ENCODE measurements at regions not wholly inside any gene's neighbourhood (a gene's known extent, or its start where the extent isn't known, plus 50 kb on each side); places are given as distances from the start of the nearest gene placed in this dataset.
"Not testable (repeated sequence)": the region's sequence is repeated elsewhere in the genome, so short reads cannot be mapped to it uniquely, and the experiment has no call there.

DNA sequence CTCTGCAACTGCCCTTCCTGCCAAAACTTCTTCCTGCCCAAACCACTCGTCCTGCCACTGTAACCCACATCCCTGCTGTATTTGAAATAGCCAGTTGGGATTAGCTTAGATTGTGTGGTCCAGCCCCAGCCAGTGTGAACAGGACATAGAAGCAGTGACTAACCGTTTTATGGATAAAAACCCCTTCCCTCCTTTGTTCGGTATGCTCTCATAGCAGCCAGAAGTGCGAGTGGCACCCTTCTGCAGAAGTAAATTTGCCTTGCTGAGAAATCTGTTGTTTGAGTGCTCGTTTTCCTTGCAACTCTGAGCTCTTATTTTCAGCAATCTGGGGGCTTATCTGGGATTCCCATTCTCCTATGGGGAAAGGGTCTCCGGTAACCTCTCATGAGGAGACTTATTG, 470.0 kb downstream of the PRDM9 start:
- DNase-seq (ENCODE audit: low spot score): no peak
- no peak for FAIRE-seq

DNA sequence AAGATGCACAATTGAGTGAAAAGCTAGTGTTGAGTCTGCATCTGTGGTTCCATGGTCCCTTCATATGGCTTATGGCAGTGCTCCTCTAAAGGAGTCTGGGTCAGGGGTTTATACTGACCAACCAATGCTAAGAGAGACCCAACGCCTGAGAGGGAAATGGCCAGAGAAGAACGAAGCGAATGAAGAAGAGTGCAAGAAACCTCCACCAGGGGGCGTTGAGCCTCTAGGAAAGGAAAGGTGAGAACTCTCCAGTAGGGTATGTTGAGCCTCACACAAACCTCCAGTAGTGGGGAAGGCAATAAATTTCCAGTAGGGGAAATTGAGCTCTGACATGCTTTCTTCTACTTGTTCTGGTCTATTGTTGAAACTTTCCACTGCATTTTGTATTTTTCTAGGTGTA, 470.6 kb downstream of the PRDM9 start:
- no peak for DNase-seq (ENCODE audit: low spot score)
- no peak for FAIRE-seq

DNA sequence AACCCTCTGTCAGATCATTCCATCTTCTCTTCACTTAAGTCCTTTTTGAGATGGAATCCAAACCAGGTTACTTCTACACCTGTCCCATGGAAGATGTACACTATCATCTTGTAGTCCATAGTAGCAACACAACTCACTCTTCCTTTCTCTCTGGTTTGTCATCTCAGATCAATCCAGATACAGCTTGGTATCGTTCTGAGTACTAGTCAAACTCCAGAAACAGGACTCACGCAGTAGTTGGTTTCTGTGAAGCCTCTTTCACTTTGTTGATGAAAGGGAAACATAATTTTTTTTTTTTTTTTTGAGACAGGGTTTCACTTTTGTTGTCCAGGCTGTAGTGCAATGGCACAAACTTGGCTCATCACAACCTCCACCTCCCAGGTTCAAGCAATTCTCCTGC, 484.0 kb downstream of the PRDM9 start:
- FAIRE-seq (no peak), DNase-seq (ENCODE audit: low spot score) (no peak)

DNA sequence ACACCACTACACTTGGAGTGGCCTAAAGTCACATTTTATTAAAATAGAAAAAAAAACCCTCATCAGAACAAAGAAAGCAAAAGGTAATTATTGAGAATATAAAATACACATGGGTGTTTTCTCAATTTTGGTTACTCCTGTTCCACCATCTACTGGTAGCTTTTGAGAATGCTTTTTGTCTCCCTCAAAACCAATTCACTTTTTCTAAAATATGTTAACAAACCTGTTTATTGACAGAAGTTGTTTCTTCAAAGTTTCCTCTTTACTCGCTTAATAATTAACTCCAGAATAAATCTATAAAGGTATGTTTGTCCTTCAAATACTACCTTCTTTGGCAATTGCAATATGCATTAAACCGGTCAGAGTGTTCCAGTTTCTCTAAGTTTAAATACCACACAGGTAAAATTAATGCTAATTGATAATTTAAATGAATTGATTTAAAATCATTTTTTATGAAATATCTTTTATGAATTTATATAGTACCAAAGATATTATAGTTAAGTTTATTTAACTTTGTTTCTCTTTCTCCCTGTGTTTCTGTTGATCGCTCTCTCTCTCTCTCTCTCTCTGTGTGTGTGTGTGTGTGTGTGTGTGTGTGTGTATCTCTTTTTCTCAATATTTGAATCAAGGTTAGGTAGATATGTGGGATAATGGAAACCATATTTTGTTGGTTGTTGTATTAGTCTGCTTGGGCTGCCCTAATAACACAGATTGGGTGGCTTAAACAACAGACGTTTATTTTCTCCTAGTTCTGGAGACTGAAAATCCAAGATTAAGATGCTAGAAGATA, 487.4 kb downstream of the PRDM9 start:
- FAIRE-seq (no peak), DNase-seq (ENCODE audit: low spot score) (no peak)

DNA sequence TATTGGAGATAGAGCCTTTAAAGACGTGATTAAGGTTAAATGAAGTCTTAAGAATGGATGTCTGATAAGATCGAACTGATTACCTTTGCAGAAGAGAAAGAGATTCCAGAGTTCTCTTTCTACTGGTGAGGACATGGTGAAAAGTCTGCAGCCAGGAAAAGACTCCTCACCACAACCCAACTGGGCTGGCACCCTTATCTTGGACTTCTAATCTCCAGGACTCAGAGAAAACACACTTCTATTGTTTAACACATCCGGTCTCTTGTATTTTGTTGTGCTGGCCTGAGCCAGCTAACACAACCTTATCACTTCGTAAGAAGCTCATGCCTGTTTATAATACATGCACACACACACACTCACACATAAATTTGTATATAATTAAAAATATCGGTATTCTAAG, 489.1 kb downstream of the PRDM9 start:
- no peak for FAIRE-seq

DNA sequence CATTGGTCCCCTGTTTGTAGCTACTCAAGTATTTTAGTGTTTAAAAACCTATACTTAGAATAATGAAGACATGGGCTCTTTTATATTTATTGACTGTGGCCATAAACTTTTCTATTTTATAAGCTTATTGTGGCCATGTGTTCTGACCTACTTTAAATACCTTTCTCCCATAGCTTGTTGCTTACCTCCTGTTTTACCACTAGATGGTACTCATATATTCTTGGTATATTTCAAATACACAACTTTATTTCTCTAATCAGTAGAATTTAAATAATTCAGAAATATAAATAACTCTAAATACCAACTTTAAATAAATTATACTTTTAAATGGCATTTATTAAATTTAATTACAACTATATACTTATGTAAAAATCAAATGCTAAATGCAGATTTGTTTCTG, 498.0 kb downstream of the PRDM9 start:
- DNase-seq (ENCODE audit: low spot score): no peak
- FAIRE-seq: no peak

More for the DNA sequence above, 489.1 kb downstream of the PRDM9 start:
- no peak for DNase-seq (ENCODE audit: low spot score)

DNA sequence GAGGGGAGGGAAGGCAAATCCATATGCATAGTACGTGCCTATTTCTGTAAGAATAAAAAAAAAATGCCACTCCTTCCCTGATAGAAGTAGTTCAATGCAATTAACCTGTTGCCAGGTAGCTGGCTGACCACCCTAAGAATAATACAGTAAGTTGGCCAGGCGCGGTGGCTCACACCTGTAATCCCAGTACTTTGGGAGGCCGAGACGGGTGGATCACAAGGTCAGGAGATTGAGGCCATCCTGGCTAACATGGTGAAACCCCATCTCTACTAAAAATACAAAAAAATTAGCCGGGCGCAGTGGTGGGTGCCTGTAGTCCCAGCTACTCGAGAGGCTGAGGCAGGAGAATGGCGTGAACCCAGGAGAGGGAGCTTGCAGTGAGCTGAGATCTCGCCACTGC, 510.3 kb downstream of the PRDM9 start:
- FAIRE-seq; DNase-seq (ENCODE audit: low spot score): not testable (repeated sequence)

DNA sequence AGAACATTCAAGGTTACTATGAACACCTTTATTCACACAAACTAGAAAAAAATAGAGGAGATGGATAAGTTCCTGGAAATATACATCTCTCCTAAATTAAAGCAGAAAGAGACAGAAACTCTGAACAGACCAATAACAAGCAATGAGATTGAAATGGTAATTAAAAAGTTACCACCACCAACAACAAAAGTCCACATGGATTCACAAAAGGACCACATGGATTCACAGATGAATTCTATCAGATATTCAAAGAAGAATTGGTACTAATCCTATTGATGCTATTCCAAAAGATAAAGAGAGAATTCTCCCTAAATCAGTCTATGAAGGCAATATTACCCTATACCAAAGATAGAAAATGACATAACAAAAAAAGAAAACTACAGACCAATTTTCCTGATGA, 518.9 kb downstream of the PRDM9 start:
- FAIRE-seq (no peak), DNase-seq (ENCODE audit: low spot score) (no peak)

DNA sequence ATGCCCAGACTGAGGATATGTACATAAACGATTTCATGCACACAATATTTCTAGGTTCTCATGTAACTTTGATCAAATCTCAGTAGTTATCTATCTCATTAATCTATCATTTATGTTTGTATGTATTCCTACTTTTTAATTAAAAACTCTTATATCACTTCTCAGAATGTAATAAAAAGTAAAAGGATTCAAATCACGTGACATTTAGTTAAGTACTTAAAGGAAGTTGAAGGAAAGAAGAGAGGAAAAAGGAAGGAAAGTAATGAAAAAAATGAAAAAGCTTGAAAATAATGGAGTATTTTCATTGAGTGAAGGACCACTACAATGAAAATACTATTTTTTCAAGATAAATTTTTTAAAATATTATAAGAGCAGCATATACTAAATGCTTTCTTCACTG, 535.3 kb downstream of the PRDM9 start:
- no peak for DNase-seq (ENCODE audit: low spot score)
- no peak for FAIRE-seq

DNA sequence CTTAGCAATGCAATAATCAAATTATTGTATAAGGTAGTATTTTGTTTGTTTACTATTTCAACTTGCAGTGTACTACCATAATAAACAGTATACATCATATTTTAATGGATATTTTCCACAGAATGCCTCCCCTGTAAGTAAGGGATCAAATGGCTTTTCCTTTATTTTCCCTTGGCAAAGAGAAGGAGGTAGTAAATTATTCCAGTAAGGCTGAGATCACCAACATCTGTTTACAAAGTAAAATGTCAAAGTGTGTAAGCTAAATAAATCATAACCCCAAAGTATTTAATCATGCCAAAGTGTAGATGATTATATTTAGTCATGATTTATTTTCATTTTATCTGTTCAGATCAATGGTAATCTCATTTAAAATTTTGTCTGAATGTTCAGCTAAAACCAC, 537.6 kb downstream of the PRDM9 start:
- no peak for FAIRE-seq

DNA sequence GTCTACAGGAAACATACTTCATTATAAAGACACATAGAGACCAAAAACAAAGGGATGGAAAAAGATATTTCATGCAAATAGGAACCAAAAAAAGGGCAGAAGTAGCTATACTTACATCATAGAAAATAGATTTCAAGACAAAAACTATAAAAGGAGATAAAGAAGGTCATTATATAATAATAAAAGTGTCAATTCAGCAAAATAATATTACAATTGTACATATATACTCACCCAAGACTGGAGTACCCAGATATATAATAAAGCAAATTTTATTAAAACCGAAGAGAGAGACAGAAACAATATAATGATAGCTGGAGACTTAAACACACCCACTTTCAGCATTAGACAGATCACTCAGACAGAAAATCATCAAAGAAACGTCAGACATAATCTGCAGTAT, 546.3 kb downstream of the PRDM9 start:
- FAIRE-seq: no peak
- no peak for DNase-seq (ENCODE audit: low spot score)

More for the DNA sequence above, 537.6 kb downstream of the PRDM9 start:
- no peak for DNase-seq (ENCODE audit: low spot score)

DNA sequence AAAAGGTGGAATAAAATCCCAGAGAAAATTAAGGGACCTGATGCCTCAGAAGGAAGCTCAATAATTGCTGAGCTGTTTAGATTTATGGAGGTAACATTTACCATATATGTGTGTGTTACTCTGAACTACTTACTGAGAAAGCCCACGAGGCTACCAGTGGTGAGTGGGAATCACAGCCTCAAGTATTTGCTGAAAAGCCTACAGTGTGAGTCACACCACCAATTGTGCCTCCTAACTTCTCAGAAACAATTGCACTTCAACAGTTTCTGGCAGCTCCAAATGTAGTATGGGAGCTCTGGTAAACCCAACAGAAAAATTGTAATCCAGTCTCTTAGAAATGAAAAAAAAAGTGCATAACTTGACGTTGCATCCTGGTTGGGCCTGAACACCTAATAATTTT, 551.6 kb downstream of the PRDM9 start:
- no peak for FAIRE-seq
- DNase-seq (ENCODE audit: low spot score): no peak

DNA sequence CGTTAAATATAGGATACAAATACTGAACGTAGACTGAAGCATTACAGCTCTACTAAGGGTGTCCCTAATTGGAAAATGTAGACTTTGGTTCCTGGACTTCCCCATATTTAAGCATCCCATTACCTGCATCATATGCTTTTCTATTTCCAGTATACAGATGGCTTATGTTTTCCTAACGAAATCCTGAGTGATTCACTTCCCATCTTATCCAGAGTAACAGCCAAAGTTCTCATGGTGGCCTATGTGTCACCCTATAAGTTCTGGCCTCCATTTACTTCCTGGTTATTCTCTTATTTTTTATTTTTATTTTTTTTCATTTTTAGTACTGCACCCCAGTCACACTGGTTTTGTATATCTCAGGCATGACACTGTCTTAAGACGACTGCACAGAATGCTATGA, 552.3 kb downstream of the PRDM9 start:
- FAIRE-seq: no peak
- no peak for DNase-seq (ENCODE audit: low spot score)

DNA sequence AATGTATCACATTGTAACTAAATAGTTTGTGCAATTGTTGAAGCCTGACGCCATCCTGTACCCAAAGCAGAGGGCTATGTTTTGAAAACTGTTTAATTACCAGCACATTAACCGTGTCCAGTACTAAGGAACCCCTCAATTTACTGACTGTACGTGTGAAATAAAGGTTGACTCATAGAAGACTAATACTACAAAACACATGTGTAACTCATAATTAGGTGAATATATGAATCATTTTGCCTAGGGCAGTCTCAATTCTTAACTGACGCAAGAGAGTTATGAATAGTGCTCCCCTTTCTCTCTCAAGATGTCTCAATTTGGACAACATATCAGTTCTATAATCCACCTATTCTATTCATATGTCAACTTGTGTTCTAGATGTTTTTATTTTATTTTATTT, 558.4 kb downstream of the PRDM9 start:
- no peak for DNase-seq (ENCODE audit: low spot score)
- FAIRE-seq: no peak

DNA sequence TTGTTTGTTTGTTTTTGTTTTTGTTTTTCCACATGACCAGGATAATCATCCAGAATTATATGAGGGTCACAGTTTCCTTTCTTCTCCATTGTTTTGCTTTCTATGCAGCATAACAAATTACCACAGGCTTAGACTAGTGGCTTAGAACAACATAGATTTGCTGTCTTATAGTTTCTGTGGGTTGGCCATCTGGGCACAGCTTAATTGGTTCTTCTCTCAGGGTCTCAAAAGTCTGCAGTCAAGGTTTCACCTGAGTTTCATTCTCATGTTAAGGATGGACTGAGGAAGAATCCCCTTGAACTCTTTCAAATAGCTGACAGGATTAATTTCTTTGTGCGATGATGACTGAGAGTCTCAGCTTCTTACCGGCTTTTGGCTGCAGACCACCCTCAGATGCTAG, 559.8 kb downstream of the PRDM9 start:
- no peak for FAIRE-seq

DNA sequence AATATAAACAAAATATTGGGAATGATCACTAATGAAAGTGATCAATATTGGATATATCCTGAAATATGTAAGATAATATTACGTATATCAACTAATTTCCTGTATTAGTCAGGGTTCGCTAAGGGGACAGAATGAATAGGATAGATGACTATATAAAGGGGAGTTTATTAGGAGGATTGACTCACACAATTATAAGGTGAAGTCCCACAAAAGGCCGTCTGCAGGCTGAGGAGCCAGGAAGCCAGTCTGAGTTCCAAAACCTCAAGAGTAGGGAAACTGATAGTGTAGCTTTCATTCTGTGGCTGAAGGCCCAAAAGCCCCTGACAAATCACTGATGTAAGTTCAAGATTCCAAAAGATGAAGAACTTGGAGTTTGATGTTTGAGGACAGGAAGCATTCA, 561.1 kb downstream of the PRDM9 start:
- FAIRE-seq: no peak
- no peak for DNase-seq (ENCODE audit: low spot score)

More for the DNA sequence above, 559.8 kb downstream of the PRDM9 start:
- DNase-seq (ENCODE audit: low spot score): no peak

DNA sequence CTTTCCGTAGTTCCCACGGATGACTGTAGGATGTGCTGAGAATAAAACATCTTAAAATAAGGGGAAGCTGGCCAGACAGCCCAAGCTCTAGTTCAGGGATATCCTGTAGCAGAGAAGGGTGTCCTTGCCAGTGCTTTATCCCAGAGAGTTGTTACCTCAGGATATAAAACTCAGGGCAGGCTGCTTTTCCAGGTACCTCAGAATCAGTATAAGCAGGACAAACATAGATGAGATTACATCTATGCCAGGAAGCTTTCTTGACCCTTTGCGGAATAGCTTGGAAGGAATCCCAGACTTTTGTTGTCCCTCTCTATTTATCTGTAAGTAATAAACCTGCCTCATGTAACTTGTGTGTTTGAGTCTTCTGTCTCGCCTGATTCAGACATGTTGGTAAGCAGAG, 565.7 kb downstream of the PRDM9 start:
- DNase-seq (ENCODE audit: low spot score) (no peak), FAIRE-seq (no peak)

DNA sequence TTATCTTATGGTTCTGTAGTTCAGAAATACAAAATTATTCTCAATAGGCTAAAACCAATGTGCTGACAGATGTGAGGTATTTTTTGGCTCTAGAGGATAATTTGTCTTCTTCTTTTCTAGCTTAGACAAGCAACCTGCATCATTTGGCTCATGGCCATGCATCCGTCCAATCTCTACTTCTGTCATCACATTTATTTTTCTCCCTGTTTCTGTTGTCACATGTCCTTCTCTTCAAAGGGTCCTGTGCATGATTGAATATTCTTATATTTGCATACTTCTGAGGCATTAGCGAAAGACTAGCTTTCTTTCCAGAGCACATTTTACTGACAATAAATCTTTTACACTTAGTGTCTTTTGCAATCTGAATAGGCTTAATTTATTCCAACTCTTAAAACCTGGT, 564.7 kb downstream of the CDH10 start:
- DNase-seq (ENCODE audit: low spot score): no peak
- FAIRE-seq: no peak

DNA sequence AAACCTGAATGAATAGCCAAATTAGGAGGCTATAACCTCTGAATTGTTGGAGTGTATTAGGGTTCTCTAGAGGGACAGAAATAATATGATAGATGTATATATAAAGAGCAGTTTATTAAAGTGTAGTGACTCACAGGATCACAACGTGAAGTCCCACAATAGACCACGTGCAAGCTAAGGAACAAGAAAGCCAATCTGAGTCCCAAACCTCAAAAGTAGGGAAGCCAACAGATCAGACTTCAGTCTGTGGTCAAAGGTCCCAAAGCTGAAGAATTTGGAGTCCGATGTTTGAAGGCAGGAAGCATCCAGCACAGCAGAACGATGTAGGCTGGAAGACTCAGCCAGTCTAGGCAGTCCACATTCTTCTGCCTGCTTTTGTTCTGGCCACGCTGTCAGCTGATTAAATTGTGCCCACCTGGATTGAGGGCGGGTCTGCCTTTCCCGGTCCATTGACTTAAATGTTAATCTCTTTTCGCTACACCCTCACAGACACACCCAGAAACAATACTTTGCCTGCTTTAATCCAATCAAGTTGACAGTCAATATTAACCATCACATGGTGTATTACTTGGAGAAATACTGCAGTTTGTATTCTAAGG, 550.6 kb downstream of the CDH10 start:
- FAIRE-seq (peak; percentile 5), DNase-seq (ENCODE audit: low spot score) (no peak)

DNA sequence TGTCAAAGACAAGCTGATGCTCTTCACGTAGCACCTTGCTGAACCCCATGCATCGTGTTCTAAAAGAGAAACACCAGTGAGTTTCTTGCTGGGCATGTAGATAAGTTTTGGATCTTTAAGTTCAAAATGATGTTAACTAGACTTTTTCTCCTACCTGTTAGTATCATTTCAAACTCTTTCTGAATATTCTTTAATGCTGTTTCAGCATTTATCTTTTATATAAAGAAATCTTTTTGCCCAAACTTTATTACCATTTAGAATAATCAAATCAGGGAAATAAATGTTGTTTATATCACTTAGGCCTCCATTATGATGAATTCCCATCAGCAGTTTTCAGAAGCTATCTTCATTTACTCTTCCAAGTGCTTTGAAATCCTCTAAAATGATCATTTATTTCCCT, 542.8 kb downstream of the CDH10 start:
- no peak for FAIRE-seq
- DNase-seq (ENCODE audit: low spot score): no peak

DNA sequence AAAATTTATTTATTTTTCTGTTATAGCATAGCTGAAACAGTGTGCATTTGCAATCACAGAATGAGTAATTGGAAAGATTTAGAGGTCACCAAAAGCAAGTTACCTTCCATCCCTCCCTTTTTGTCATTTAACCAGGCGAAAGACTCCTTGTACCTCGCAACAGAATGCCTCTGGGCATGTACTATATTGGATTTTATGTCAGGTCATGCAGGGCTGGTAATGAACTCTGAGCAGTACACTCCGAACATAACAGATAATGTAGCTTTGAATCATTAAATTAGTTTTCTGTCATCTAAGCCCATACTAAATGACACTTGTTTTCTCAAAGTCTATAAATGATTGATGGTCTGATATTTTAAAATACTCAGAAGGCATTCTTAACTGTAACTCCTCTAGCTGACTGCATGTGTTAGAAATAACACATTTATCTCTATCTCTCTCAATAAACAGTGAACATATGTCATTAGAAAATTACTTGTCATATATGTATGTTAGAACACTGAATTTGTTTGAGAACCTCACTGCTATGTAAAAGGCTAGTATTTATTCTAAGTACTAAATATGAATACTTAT, 541.2 kb downstream of the CDH10 start:
- DNase-seq (ENCODE audit: low spot score) (no peak), FAIRE-seq (no peak)

DNA sequence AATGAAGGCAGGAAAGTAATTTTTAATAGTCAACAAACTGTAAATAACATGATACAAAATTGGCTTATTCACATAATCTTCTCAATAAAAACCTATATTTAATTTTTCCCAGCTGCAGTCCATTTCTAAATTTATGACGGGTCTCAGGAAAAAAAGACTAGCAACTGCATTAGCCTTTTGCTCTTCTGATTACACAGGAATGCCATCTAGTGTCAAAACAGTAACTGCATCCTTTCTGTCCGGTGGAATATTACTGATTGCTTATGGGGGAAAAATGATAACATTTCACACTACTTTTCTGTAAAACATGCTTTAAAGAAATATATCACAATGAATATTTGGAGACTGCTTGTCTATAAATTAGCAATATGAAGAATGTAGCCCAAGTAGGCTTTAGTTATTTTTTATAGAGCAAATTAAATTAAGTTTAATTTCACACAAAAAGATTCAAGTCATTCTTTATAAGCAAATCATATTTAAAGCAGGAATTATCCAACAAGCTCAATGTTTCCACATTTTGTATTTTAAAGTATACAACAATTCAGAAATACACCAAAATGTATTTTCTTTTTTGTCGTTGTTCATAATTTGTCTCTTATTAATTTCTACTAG, 534.7 kb downstream of the CDH10 start:
- FAIRE-seq: peak; percentile 63

More for the DNA sequence above, 534.7 kb downstream of the CDH10 start:
- DNase-seq (ENCODE audit: low spot score): peak; percentile 37

All from urothelium cell line (cell line).